H1 (cell line): ENCODE measurements at regions not wholly inside any gene's neighbourhood (a gene's known extent, or its start where the extent isn't known, plus 50 kb on each side); places are given as distances from the start of the nearest gene placed in this dataset.

ENCODE experiments used
- CTCF ChIA-PET: fragments of 300-600 bp; sonication (Branson Sonifier 250); formaldehyde crosslinking; loops from one replicate; lab custom pipeline; 2021; ENCODE audit not compliant: partially characterized antibody; lab: Charles Lee
- POLR2A ChIA-PET: fragments of 300-600 bp; sonication (Branson Sonifier 250); formaldehyde crosslinking; loops from one replicate; lab custom pipeline; 2021; ENCODE audit warnings: inconsistent platforms; ENCODE audit not compliant: partially characterized antibody; lab: Charles Lee
- DNase-seq, 2 experiments: peaks; one replicate each; pipeline versions ENCODE4 v3.0.0 to v3.0.0-alpha.2; 2010 to 2022; ENCODE audit warnings: low spot score in 2 of 2, low read depth in 1 of 2, mixed read lengths in 1 of 2
- FAIRE-seq: peaks from 2 replicates; lab custom pipeline; 2011; peaks lifted over from hg19 to GRCh38; lab: Jason Lieb, UNC
- H2AFZ ChIP-seq: 2 replicates; pipeline ENCODE4 v1.8.1; 2012; ENCODE audit warnings: low read length, inconsistent platforms
- H2AK5ac ChIP-seq: 2 replicates; pipeline ENCODE4 v1.6.1; 2013; ENCODE audit warnings: low read depth, low read length
- H2BK120ac ChIP-seq: replicated peaks from 2 replicates; pipeline ENCODE3; 2013; ENCODE audit warnings: low read depth, low read length, inconsistent platforms
- H2BK12ac ChIP-seq: 2 replicates; pipeline ENCODE4 v1.6.1; 2013; ENCODE audit warnings: low read depth, low read length
- H2BK15ac ChIP-seq: 2 replicates; pipeline ENCODE4 v1.6.1; 2013; ENCODE audit warnings: low read length
- H2BK20ac ChIP-seq: 2 replicates; pipeline ENCODE4 v1.6.1; 2013; ENCODE audit warnings: low read length
- H2BK5ac ChIP-seq: 2 replicates; pipeline ENCODE4 v1.6.1; 2013; ENCODE audit warnings: low read depth, low read length
- H3K14ac ChIP-seq: 2 replicates; pipeline ENCODE4 v1.6.1; 2013; ENCODE audit warnings: inconsistent platforms; ENCODE audit not compliant: insufficient read length
- H3K18ac ChIP-seq: 2 replicates; pipeline ENCODE4 v1.6.1; 2013; ENCODE audit warnings: low read length; ENCODE audit errors: extremely low read depth
- H3K23ac ChIP-seq: 2 replicates; pipeline ENCODE4 v1.6.1; 2013; ENCODE audit warnings: inconsistent platforms; ENCODE audit not compliant: insufficient read length
- H3K23me2 ChIP-seq: 2 replicates; pipeline ENCODE4 v1.6.1; 2013; ENCODE audit warnings: low read depth, low read length
- H3K27ac ChIP-seq: 2 replicates; pipeline ENCODE4 v1.6.1; 2011; ENCODE audit warnings: low read depth, low read length, inconsistent platforms
- H3K27me3 ChIP-seq, 4 experiments: replicated peaks in 1 of 4; 1 replicate in 1 of 4; 2 replicates in 3 of 4; pipeline versions ENCODE4 v1.6.1 to v1.8.1; 2011 to 2013; ENCODE audit warnings: low read length in 3 of 4, mild to moderate bottlenecking in 3 of 4, inconsistent platforms in 2 of 4, mixed read lengths in 2 of 4, moderate library complexity in 1 of 4; ENCODE audit not compliant: control insufficient read depth in 3 of 4, insufficient read depth in 3 of 4; ENCODE audit errors: extremely low read depth in 1 of 4
- H3K36me3 ChIP-seq, 4 experiments: 2 replicates each; pipeline versions ENCODE4 v1.6.1 to v1.8.1; 2011 to 2013; ENCODE audit warnings: mild to moderate bottlenecking in 4 of 4, low read length in 3 of 4, moderate library complexity in 2 of 4, control low read depth in 1 of 4, inconsistent platforms in 1 of 4; ENCODE audit not compliant: insufficient read depth in 4 of 4, control insufficient read depth in 2 of 4
- H3K4ac ChIP-seq: replicated peaks from 2 replicates; pipeline ENCODE3; 2013; ENCODE audit warnings: low read length, low read depth, mixed read lengths, inconsistent platforms; ENCODE audit not compliant: insufficient read length
- H3K4me1 ChIP-seq, 4 experiments: replicated peaks in 1 of 4; 1 replicate in 1 of 4; 2 replicates in 3 of 4; pipeline versions ENCODE4 v1.6.1 to v1.8.1; 2011 to 2013; ENCODE audit warnings: low read length in 3 of 4, inconsistent platforms in 2 of 4, mixed read lengths in 1 of 4; ENCODE audit not compliant: insufficient read depth in 4 of 4, control insufficient read depth in 3 of 4
- H3K4me2 ChIP-seq, 2 experiments: 2 replicates each; pipeline versions ENCODE4 v1.6.1 to v1.8.1; 2011 to 2013; ENCODE audit warnings: low read depth in 2 of 2, low read length in 2 of 2, control low read depth in 1 of 2, inconsistent platforms in 1 of 2, mild to moderate bottlenecking in 1 of 2; ENCODE audit not compliant: insufficient read depth in 1 of 2
- H3K4me3 ChIP-seq, 4 experiments: fragments of 200-600, 300-600 bp in 1 of 4; sonication (generic), shearing (Covaris generic), sonication (Bioruptor Twin) in 1 of 4; 2 replicates each; pipeline versions ENCODE4 v1.5.1 to v1.8.1; 2011 to 2016; ENCODE audit warnings: low read length in 4 of 4, low read depth in 3 of 4, control low read depth in 2 of 4, inconsistent platforms in 2 of 4, mild to moderate bottlenecking in 2 of 4, mixed read lengths in 1 of 4, moderate library complexity in 1 of 4; ENCODE audit not compliant: insufficient read depth in 2 of 4; ENCODE audit errors: extremely low read depth in 1 of 4
- H3K56ac ChIP-seq: replicated peaks from 2 replicates; pipeline ENCODE3; 2013; ENCODE audit warnings: low read depth, mild to moderate bottlenecking, mixed read lengths, low read length, inconsistent platforms; ENCODE audit not compliant: insufficient read length
- H3K79me1 ChIP-seq: 2 replicates; pipeline ENCODE4 v1.6.1; 2013; ENCODE audit warnings: low read depth, low read length, control low read depth
- H3K79me2 ChIP-seq, 2 experiments: 2 replicates each; pipeline versions ENCODE4 v1.6.1 to v1.8.1; 2012 to 2013; ENCODE audit warnings: low read length in 2 of 2, mild to moderate bottlenecking in 2 of 2, inconsistent platforms in 1 of 2; ENCODE audit not compliant: insufficient read depth in 2 of 2, control insufficient read depth in 1 of 2
- H3K9ac ChIP-seq, 4 experiments: replicated peaks in 1 of 4; 1 replicate in 1 of 4; 2 replicates in 3 of 4; pipeline versions ENCODE4 v1.6.1 to v1.8.1; 2011 to 2013; ENCODE audit warnings: low read depth in 3 of 4, low read length in 3 of 4, control low read depth in 2 of 4, mild to moderate bottlenecking in 2 of 4, moderate library complexity in 2 of 4, inconsistent platforms in 1 of 4; ENCODE audit errors: extremely low read depth in 1 of 4
- H3K9me3 ChIP-seq, 2 experiments: 2 replicates each; pipeline versions ENCODE4 v1.6.1 to v1.8.1; 2012 to 2013; ENCODE audit warnings: mild to moderate bottlenecking in 2 of 2, moderate library complexity in 2 of 2, control low read depth in 1 of 2, inconsistent platforms in 1 of 2, low read depth in 1 of 2, low read length in 1 of 2, mixed read lengths in 1 of 2; ENCODE audit not compliant: insufficient read depth in 2 of 2
- H4K20me1 ChIP-seq, 2 experiments: replicated peaks in 1 of 2; 2 replicates each; pipeline versions ENCODE3 to v1.8.1; 2011 to 2013; ENCODE audit warnings: inconsistent platforms in 2 of 2, low read length in 2 of 2, mild to moderate bottlenecking in 1 of 2; ENCODE audit not compliant: insufficient read depth in 2 of 2, control insufficient read depth in 1 of 2
- H4K5ac ChIP-seq: 2 replicates; pipeline ENCODE4 v1.6.1; 2013; ENCODE audit warnings: low read length, low read depth, mixed read lengths, inconsistent platforms; ENCODE audit not compliant: insufficient read length
- H4K8ac ChIP-seq: 2 replicates; pipeline ENCODE4 v1.8.0; 2013; ENCODE audit warnings: mild to moderate bottlenecking, moderate library complexity, low read length, inconsistent platforms; ENCODE audit not compliant: insufficient read depth; ENCODE audit errors: extremely low read depth
- H4K91ac ChIP-seq: replicated peaks from 2 replicates; pipeline ENCODE3; 2013; ENCODE audit warnings: low read length, mixed read lengths, inconsistent platforms; ENCODE audit not compliant: insufficient read length
- EP300 ChIP-seq, 2 experiments: IDR thresholded peaks; 1 replicate in 1 of 2; 2 replicates in 1 of 2; pipeline ENCODE4 v1.6.1; 2011 to 2012; ENCODE audit warnings: low read depth in 2 of 2, low read length in 2 of 2, mild to moderate bottlenecking in 2 of 2, borderline replicate concordance in 1 of 2, inconsistent platforms in 1 of 2, moderate library complexity in 1 of 2
- MAX ChIP-seq: IDR thresholded peaks from 2 replicates; pipeline ENCODE4 v1.6.1; 2012; ENCODE audit warnings: inconsistent platforms
- NANOG ChIP-seq: IDR thresholded peaks from 2 replicates; pipeline ENCODE4 v1.6.1; 2011; ENCODE audit warnings: low read length, low read depth, mild to moderate bottlenecking, inconsistent platforms; ENCODE audit not compliant: insufficient read depth, poor library complexity, severe bottlenecking
- SIRT6 ChIP-seq: IDR thresholded peaks from one replicate; pipeline ENCODE4 v1.7.1; 2012; ENCODE audit warnings: low read length, inconsistent platforms
- TAF1 ChIP-seq: IDR thresholded peaks from 2 replicates; pipeline ENCODE4 v1.6.1; 2011; ENCODE audit warnings: mild to moderate bottlenecking, low read depth, low read length
- WGBS, 2 experiments: shearing (Covaris generic) in 1 of 2; methylation state at CpG; one replicate each; pipeline versions ENCODE4 v1.1.6 to v1.1.7; 2013 to 2015; ENCODE audit warnings: low lambda C conversion rate in 2 of 2, mixed read lengths in 2 of 2, inconsistent platforms in 1 of 2, low coverage in 1 of 2, missing lambda C conversion rate in 1 of 2; ENCODE audit not compliant: insufficient replicate concordance in 2 of 2, insufficient coverage in 1 of 2, insufficient read length in 1 of 2; ENCODE audit errors: extremely low coverage in 1 of 2, missing lambda C conversion rate in 1 of 2; 5-methylcytosine and 5-hydroxymethylcytosine counted together

GRCh38 chr18:77380695-77381094 is 131.0 kb downstream of the GALR1 start:
- CTCF ChIA-PET, result no interaction called here
- peaks cover 0 to 6% (median 0%) of the 10 kb centered on the region in 4 experiments; a peak in 1 of 7 replicates for H3K4me1 ChIP-seq
- no peak overlapping the region for H3K56ac ChIP-seq
- no peak overlapping the region for H3K9ac ChIP-seq
- DNase-seq (no peak), FAIRE-seq (no peak)
- H4K91ac ChIP-seq, result no peak overlapping the region
- H3K14ac ChIP-seq, result no peak overlapping the region
- H3K4me3 ChIP-seq, result no peak overlapping the region
- H4K5ac ChIP-seq, result no peak overlapping the region
- WGBS, 2 experiments, result 93% methylated on average over 5 of the region's 5 CpGs; no CpG with 5 or more reads in 1 of the 2 experiments
- TF ChIP-seq NANOG, result no peak
- TF ChIP-seq MAX, result no peak
- no peak for TF ChIP-seq EP300 (IDR thresholded peaks at IDR 0.05; ENCODE audit: borderline replicate concordance in 1 of 2, low read depth in 2 of 2, low read length in 2 of 2)
- no peak for TF ChIP-seq SIRT6
- TF ChIP-seq TAF1, result no peak
- no peaks in the 10 kb centered on the region for H3K79me2 ChIP-seq
- H3K4ac ChIP-seq, result no peak overlapping the region
- H4K8ac ChIP-seq, result no peak overlapping the region
- H2BK20ac ChIP-seq, result no peak overlapping the region
- H3K18ac ChIP-seq, result no peak overlapping the region
- no peak overlapping the region for H2AK5ac ChIP-seq
- no peak overlapping the region for H2BK15ac ChIP-seq
- no peaks in the 10 kb centered on the region for H3K23me2 ChIP-seq
- H3K27me3 ChIP-seq, result no peaks in the 10 kb centered on the region
- no peaks in the 10 kb centered on the region for H3K79me1 ChIP-seq
- H3K9me3 ChIP-seq, result no peaks in the 10 kb centered on the region
- H3K27ac ChIP-seq, result no peak overlapping the region
- no peak overlapping the region for H2BK120ac ChIP-seq
- no peak overlapping the region for H2BK5ac ChIP-seq
- H2AFZ ChIP-seq, result no peak overlapping the region
- H3K4me2 ChIP-seq, result no peak overlapping the region
- peaks cover 0 to 2% of the 10 kb centered on the region in 2 experiments for H4K20me1 ChIP-seq
- no peak overlapping the region for H2BK12ac ChIP-seq
- H3K23ac ChIP-seq, result no peak overlapping the region
- H3K36me3 ChIP-seq, result no peaks in the 10 kb centered on the region
- POLR2A ChIA-PET, result no interaction called here
